ENCODE measurements at regions not wholly inside any gene's neighbourhood (a gene's known extent, or its start where the extent isn't known, plus 50 kb on each side); places are given as distances from the start of the nearest gene placed in this dataset.

- Histone ChIP-seq H3K9me3 (ENCODE audit: low read depth, low read length) (no peaks in the 10 kb centered on the region), H3K4me2 (ENCODE audit: insufficient read depth, low read length) (no peak overlapping the region), H3K36me3 (ENCODE audit: insufficient read depth, low read length) (no peaks in the 10 kb centered on the region), H4K20me1 (ENCODE audit: insufficient read depth, low read length) (no peaks in the 10 kb centered on the region), H3K4me1 (ENCODE audit: insufficient read depth, low read length) (no peaks in the 10 kb centered on the region), H3K79me2 (ENCODE audit: insufficient read depth, low read length) (no peaks in the 10 kb centered on the region), H2AFZ (ENCODE audit: low read length) (no peak overlapping the region), H3K4me3 (ENCODE audit: insufficient read depth, low read length) (no peak overlapping the region), H3K27ac (ENCODE audit: low read depth, low read length) (no peak overlapping the region), H3K27me3 (ENCODE audit: insufficient read depth, low read length) (no peaks in the 10 kb centered on the region)
- TF ChIP-seq CTCF (IDR thresholded peaks at IDR 0.05; ENCODE audit: extremely low read depth, low read depth, low read length): no peak
- no peak for DNase-seq (ENCODE audit: insufficient read length, low spot score, missing footprints)
These were observed 91.2 kb upstream of the PRR16 start for GRCh38 chr5:120372899-120373298.

GRCh38 chr5:120375248-120375647, 88.9 kb upstream of the PRR16 start:
- H3K79me2 ChIP-seq (ENCODE audit: insufficient read depth, low read length): no peaks in the 10 kb centered on the region
- H3K36me3 ChIP-seq (ENCODE audit: insufficient read depth, low read length): no peaks in the 10 kb centered on the region
- TF ChIP-seq CTCF (IDR thresholded peaks at IDR 0.05; ENCODE audit: extremely low read depth, low read depth, low read length): no peak
- H3K27me3 ChIP-seq (ENCODE audit: insufficient read depth, low read length): no peaks in the 10 kb centered on the region
- H4K20me1 ChIP-seq (ENCODE audit: insufficient read depth, low read length): no peaks in the 10 kb centered on the region
- H3K4me1 ChIP-seq (ENCODE audit: insufficient read depth, low read length): no peaks in the 10 kb centered on the region
- no peak overlapping the region for H3K4me3 ChIP-seq (ENCODE audit: insufficient read depth, low read length)
- no peak for DNase-seq (ENCODE audit: insufficient read length, low spot score, missing footprints)
- H3K9me3 ChIP-seq (ENCODE audit: low read depth, low read length): no peaks in the 10 kb centered on the region
- no peak overlapping the region for H3K4me2 ChIP-seq (ENCODE audit: insufficient read depth, low read length)
- H3K27ac ChIP-seq (ENCODE audit: low read depth, low read length): no peak overlapping the region
- H2AFZ ChIP-seq (ENCODE audit: low read length): no peak overlapping the region

- Histone ChIP-seq H3K9me3 (ENCODE audit: low read depth, low read length) (no peaks in the 10 kb centered on the region), H3K36me3 (ENCODE audit: insufficient read depth, low read length) (no peaks in the 10 kb centered on the region), H4K20me1 (ENCODE audit: insufficient read depth, low read length) (no peaks in the 10 kb centered on the region), H3K27ac (ENCODE audit: low read depth, low read length) (no peak overlapping the region), H3K79me2 (ENCODE audit: insufficient read depth, low read length) (no peaks in the 10 kb centered on the region), H3K4me1 (ENCODE audit: insufficient read depth, low read length) (no peaks in the 10 kb centered on the region), H3K4me2 (ENCODE audit: insufficient read depth, low read length) (no peak overlapping the region), H2AFZ (ENCODE audit: low read length) (no peak overlapping the region), H3K4me3 (ENCODE audit: insufficient read depth, low read length) (no peak overlapping the region), H3K27me3 (ENCODE audit: insufficient read depth, low read length) (no peaks in the 10 kb centered on the region)
- TF ChIP-seq CTCF (IDR thresholded peaks at IDR 0.05; ENCODE audit: extremely low read depth, low read depth, low read length): no peak
- DNase-seq (ENCODE audit: insufficient read length, low spot score, missing footprints): no peak
These were observed 83.5 kb upstream of the PRR16 start for GRCh38 chr5:120380644-120381043.

DNA sequence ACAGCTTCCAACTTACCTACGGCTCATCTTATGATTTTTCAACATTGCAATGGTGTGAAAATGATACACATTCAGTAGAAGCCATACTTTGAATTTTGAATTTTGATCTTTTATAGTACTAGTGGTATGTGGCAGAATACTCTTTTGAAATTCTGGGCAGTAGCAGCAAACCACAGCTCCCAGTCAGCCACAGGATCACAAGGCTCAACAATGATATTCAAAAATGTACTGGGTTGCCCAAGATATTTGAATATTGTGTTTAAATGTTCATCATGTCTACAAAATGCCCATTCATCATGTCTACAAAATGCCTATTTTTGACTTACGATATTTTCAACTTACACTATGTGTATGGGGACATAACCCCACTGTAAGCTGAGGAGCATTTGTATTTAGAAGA, 81.3 kb upstream of the PRR16 start:
- H4K20me1 ChIP-seq (ENCODE audit: insufficient read depth, low read length): no peaks in the 10 kb centered on the region
- DNase-seq (ENCODE audit: insufficient read length, low spot score, missing footprints): no peak
- no peak overlapping the region for H2AFZ ChIP-seq (ENCODE audit: low read length)
- TF ChIP-seq CTCF (IDR thresholded peaks at IDR 0.05; ENCODE audit: extremely low read depth, low read depth, low read length): no peak
- no peaks in the 10 kb centered on the region for H3K27me3 ChIP-seq (ENCODE audit: insufficient read depth, low read length)
- no peak overlapping the region for H3K4me3 ChIP-seq (ENCODE audit: insufficient read depth, low read length)
- H3K36me3 ChIP-seq (ENCODE audit: insufficient read depth, low read length): no peaks in the 10 kb centered on the region
- H3K27ac ChIP-seq (ENCODE audit: low read depth, low read length): no peak overlapping the region
- H3K4me1 ChIP-seq (ENCODE audit: insufficient read depth, low read length): peaks cover 8% of the 10 kb centered on the region
- no peak overlapping the region for H3K4me2 ChIP-seq (ENCODE audit: insufficient read depth, low read length)
- no peaks in the 10 kb centered on the region for H3K9me3 ChIP-seq (ENCODE audit: low read depth, low read length)
- H3K79me2 ChIP-seq (ENCODE audit: insufficient read depth, low read length): no peaks in the 10 kb centered on the region
